ENCODE measurements at regions not wholly inside any gene's neighbourhood (a gene's known extent, or its start where the extent isn't known, plus 50 kb on each side); places are given as distances from the start of the nearest gene placed in this dataset.

- no peak for TF ChIP-seq CHD7 (IDR thresholded peaks at IDR 0.05; ENCODE audit: insufficient replicate concordance, low read length)
- TF ChIP-seq SP2 (IDR thresholded peaks at IDR 0.05; ENCODE audit: low read length), result no peak
- no peak for TF ChIP-seq SP1 (IDR thresholded peaks at IDR 0.05; ENCODE audit: low read depth, low read length)
- no peak for TF ChIP-seq BRCA1 (IDR thresholded peaks at IDR 0.05; ENCODE audit: low read depth, low read length)
- TF ChIP-seq GTF2F1 (IDR thresholded peaks at IDR 0.05; ENCODE audit: borderline replicate concordance, low read depth, low read length), result no peak
- TF ChIP-seq PHF8 (conservative IDR thresholded peaks at IDR 0.05; ENCODE audit: low read depth, low read length), result no peak
- TF ChIP-seq GABPA (IDR thresholded peaks at IDR 0.05; ENCODE audit: borderline replicate concordance, insufficient read depth, low read length), result no peak
- TF ChIP-seq RFX5 (IDR thresholded peaks at IDR 0.05; ENCODE audit: borderline replicate concordance, low read depth, low read length), result no peak
- TF ChIP-seq CTCF (IDR thresholded peaks at IDR 0.05; ENCODE audit: control extremely low read depth in 1 of 3, insufficient read depth in 1 of 3, low read depth in 1 of 3, low read length in 3 of 3), result no peak
These were observed 394.8 kb downstream of the KCNJ2 start (continued) for GRCh38 chr17:70564006-70564620.
